Osteoblast (primary cell): ENCODE measurements at regions not wholly inside any gene's neighbourhood (a gene's known extent, or its start where the extent isn't known, plus 50 kb on each side); places are given as distances from the start of the nearest gene placed in this dataset.

Experiments
- DNase-seq: peaks from one replicate; pipeline ENCODE4 v3.0.0; 2011; ENCODE audit warnings: low spot score, mixed read lengths; ENCODE audit not compliant: insufficient read length; ENCODE audit errors: missing footprints
- H2AFZ ChIP-seq: 2 replicates; pipeline ENCODE4 v1.6.0; 2011; ENCODE audit warnings: mild to moderate bottlenecking, low read length
- H3K27ac ChIP-seq: 2 replicates; pipeline ENCODE4 v1.5.1; 2011; ENCODE audit warnings: mild to moderate bottlenecking, low read depth, low read length, moderate library complexity
- H3K27me3 ChIP-seq: 2 replicates; pipeline ENCODE4 v1.6.0; 2012; ENCODE audit warnings: mild to moderate bottlenecking, control low read depth, inconsistent platforms, low read length, moderate library complexity; ENCODE audit not compliant: insufficient read depth
- H3K36me3 ChIP-seq: 2 replicates; pipeline ENCODE4 v1.5.1; 2011; ENCODE audit warnings: mild to moderate bottlenecking, low read length, control low read depth, moderate library complexity; ENCODE audit not compliant: insufficient read depth
- H3K4me1 ChIP-seq: 2 replicates; pipeline ENCODE4 v1.5.1; 2011; ENCODE audit warnings: mild to moderate bottlenecking, low read length, control low read depth, moderate library complexity; ENCODE audit not compliant: insufficient read depth
- H3K4me2 ChIP-seq: 2 replicates; pipeline ENCODE4 v1.6.0; 2011; ENCODE audit warnings: mild to moderate bottlenecking, low read length; ENCODE audit not compliant: insufficient read depth
- H3K4me3 ChIP-seq: fragments of 200-600 bp; sonication (generic); 3 replicates; pipeline ENCODE4 v1.5.1; 2012; ENCODE audit warnings: mild to moderate bottlenecking, low read length, inconsistent platforms; ENCODE audit not compliant: insufficient read depth
- H3K79me2 ChIP-seq: 2 replicates; pipeline ENCODE4 v1.6.0; 2012; ENCODE audit warnings: mild to moderate bottlenecking, low read length, control low read depth, inconsistent platforms; ENCODE audit not compliant: insufficient read depth
- H3K9me3 ChIP-seq: 2 replicates; pipeline ENCODE4 v1.5.1; 2011; ENCODE audit warnings: low read depth, low read length, control low read depth
- H4K20me1 ChIP-seq: 2 replicates; pipeline ENCODE4 v1.6.0; 2012; ENCODE audit warnings: mild to moderate bottlenecking, low read length, control low read depth; ENCODE audit not compliant: insufficient read depth
- TF ChIP-seq, protein P1 (sequence below): IDR thresholded peaks from 2 replicates; pipeline ENCODE4 v1.5.1; 2011; ENCODE audit warnings: mild to moderate bottlenecking, low read depth, low read length, moderate library complexity; ENCODE audit errors: extremely low read depth

DNA sequence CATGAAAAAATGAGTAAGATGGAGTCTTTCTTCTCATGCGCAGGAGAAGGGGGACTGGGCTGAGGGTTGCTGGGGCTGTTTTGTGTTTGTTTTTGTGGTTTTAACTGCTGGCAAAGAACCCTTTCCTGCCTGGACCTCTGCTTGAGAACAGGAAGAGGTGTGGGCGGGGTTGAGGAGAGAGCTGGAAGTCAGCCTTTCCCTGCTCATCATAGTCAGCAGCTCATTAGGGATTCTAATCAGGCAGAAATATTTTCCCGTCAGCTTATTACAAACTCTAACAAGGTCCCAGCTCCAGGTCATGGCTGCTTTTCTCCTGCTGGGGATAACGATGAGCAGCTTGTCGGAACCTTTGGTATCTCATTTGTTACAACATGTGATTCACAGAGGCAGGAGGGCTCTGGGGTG lies 185.0 kb upstream of the NRXN3 start:
- H4K20me1 ChIP-seq, result no peaks in the 10 kb centered on the region
- no peaks in the 10 kb centered on the region for H3K79me2 ChIP-seq
- no peaks in the 10 kb centered on the region for H3K9me3 ChIP-seq
- no peak for DNase-seq
- TF ChIP-seq, protein P1, sequence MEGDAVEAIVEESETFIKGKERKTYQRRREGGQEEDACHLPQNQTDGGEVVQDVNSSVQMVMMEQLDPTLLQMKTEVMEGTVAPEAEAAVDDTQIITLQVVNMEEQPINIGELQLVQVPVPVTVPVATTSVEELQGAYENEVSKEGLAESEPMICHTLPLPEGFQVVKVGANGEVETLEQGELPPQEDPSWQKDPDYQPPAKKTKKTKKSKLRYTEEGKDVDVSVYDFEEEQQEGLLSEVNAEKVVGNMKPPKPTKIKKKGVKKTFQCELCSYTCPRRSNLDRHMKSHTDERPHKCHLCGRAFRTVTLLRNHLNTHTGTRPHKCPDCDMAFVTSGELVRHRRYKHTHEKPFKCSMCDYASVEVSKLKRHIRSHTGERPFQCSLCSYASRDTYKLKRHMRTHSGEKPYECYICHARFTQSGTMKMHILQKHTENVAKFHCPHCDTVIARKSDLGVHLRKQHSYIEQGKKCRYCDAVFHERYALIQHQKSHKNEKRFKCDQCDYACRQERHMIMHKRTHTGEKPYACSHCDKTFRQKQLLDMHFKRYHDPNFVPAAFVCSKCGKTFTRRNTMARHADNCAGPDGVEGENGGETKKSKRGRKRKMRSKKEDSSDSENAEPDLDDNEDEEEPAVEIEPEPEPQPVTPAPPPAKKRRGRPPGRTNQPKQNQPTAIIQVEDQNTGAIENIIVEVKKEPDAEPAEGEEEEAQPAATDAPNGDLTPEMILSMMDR, result no peak
- peak overlapping the region; percentile 62 for H2AFZ ChIP-seq
- no peak overlapping the region for H3K4me3 ChIP-seq
- H3K27ac ChIP-seq, result no peak overlapping the region
- H3K27me3 ChIP-seq, result peaks cover 13% of the 10 kb centered on the region
- H3K4me2 ChIP-seq, result peak overlapping the region; percentile 19
- H3K4me1 ChIP-seq, result peaks cover 34% of the 10 kb centered on the region
- H3K36me3 ChIP-seq, result no peaks in the 10 kb centered on the region

GRCh38 chr14:77986773-77987172 lies 183.4 kb upstream of the NRXN3 start:
- H4K20me1 ChIP-seq, result no peaks in the 10 kb centered on the region
- peaks cover 26% of the 10 kb centered on the region for H3K4me1 ChIP-seq
- TF ChIP-seq, protein P1, result no peak
- no peaks in the 10 kb centered on the region for H3K36me3 ChIP-seq
- no peak overlapping the region for H2AFZ ChIP-seq
- no peak for DNase-seq
- H3K9me3 ChIP-seq, result no peaks in the 10 kb centered on the region
- no peaks in the 10 kb centered on the region for H3K27me3 ChIP-seq
- H3K79me2 ChIP-seq, result no peaks in the 10 kb centered on the region
- no peak overlapping the region for H3K4me3 ChIP-seq
- H3K27ac ChIP-seq, result no peak overlapping the region
- H3K4me2 ChIP-seq, result no peak overlapping the region

DNA sequence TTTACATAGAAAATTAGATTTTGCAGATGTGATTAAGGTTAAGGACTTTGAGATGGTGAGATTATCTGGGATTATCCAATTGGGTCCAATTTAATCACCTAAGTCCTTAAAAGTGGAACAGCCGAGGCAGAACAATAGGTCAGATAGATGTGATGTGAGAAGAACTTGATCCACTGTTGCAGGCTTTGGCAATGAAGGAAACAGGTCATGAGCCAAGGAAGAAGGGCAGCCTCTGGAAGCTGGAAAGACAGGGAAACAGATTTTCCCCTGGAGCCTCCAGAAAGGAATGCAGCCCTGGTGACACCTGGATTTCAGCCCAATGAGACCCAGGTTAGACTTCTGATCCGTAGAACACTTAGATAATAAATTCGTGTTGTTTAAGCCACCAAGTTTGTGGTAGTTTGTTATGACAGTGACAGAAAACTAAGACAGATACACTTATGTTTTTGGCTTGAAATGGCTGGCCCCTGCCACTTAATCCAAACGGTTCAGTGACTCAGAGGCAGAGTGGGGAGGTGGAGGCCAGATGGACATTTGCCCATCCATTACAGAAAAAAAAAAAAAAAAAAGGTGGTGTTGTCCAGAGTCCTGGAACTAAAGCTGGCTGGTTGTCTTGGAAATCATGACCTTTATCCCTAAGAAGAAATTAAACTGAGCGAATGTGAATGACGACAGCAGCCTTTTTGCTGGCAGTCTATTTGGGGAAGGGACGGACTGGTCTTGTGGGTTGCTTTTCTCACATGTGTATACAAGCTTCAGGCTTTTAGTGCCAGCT lies 181.9 kb upstream of the NRXN3 start:
- Histone ChIP-seq H3K4me3 (no peak overlapping the region), H2AFZ (no peak overlapping the region), H3K4me1 (peaks cover 26% of the 10 kb centered on the region), H3K79me2 (no peaks in the 10 kb centered on the region), H3K36me3 (no peaks in the 10 kb centered on the region), H3K27me3 (no peaks in the 10 kb centered on the region), H3K27ac (peak overlapping the region; percentile 24), H4K20me1 (no peaks in the 10 kb centered on the region), H3K4me2 (peak overlapping the region; percentile 67), H3K9me3 (no peaks in the 10 kb centered on the region)
- DNase-seq, result no peak
- TF ChIP-seq, protein P1, result no peak

DNA sequence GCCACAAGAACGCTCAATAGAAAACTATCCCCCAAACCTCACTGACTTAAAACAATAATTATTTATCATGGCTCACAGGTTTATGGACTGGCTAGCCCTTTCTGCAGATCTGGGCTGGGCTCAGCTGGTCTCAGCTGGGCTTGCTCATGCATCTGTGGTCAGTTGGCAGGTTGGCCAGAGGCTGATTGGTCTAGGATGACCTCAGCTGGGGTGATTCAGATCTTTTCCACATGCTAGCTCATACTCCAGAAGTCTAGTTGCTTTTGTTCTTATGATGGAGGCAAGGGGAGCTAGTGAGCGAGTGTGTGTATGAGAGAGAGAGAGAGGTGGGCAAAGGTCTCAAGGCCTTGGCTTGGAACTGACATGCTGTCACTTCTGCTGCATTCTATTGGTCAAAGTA lies 181.2 kb upstream of the NRXN3 start:
- Histone ChIP-seq H3K4me3 (no peak overlapping the region), H3K27me3 (no peaks in the 10 kb centered on the region), H3K4me1 (peaks cover 26% of the 10 kb centered on the region), H3K27ac (peak overlapping the region; percentile 24), H3K36me3 (no peaks in the 10 kb centered on the region), H4K20me1 (no peaks in the 10 kb centered on the region), H3K79me2 (no peaks in the 10 kb centered on the region), H2AFZ (peak overlapping the region; percentile 70), H3K9me3 (no peaks in the 10 kb centered on the region), H3K4me2 (peak overlapping the region; percentile 67)
- peak; percentile 96 for DNase-seq
- TF ChIP-seq, protein P1, result no peak
